Inferior parietal cortex (tissue), 1 donor: ENCODE measurements at regions not wholly inside any gene's neighbourhood (a gene's known extent, or its start where the extent isn't known, plus 50 kb on each side); places are given as distances from the start of the nearest gene placed in this dataset.

Experiments
- DNase-seq: peaks from one replicate; pipeline ENCODE4 v3.0.0-alpha.2; 2016; ENCODE audit errors: extremely low spot score

DNA sequence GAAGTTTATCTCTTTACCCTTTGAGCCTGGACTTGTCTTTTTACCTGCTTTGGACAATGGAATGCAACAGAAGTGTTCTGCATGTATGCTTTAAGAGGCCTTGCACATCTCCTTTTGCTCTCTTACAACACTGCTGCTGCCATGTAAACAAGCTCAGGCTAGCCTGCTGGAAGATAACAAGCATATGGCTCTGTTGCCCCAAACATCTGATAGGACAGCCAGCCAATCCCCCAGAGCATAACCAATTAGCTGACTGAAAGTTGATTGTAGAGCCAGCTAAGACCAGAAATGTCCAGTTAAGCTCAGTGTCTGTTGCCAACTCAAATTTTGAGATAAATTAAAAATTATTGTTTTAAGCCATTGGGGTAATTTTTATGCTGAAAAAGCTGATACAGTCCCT lies 510.6 kb upstream of the CNKSR2 start:
- DNase-seq, result no peak

DNA sequence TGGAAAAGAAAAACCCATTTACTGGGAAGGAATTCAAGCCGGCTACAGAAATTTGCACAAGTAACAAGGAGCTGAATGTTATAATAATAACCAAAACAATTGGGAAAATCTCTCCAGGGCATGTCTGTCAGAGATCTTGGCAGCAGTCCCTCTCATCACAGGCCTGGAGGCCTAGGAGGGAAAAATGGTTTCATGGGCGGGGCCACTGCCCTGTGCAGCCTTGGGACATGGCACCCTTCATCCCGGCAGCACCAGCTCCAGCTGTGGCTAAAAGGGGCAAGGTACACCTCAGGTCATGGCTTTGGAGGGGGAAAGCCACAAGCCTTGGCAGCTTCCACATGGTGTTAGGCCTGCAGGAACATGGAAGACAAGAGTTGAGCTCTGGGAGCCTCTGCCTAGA lies 513.1 kb upstream of the CNKSR2 start:
- no peak for DNase-seq

GRCh38 chrX:20857746-20858145 lies 516.5 kb upstream of the CNKSR2 start:
- DNase-seq, result peak; percentile 17

DNA sequence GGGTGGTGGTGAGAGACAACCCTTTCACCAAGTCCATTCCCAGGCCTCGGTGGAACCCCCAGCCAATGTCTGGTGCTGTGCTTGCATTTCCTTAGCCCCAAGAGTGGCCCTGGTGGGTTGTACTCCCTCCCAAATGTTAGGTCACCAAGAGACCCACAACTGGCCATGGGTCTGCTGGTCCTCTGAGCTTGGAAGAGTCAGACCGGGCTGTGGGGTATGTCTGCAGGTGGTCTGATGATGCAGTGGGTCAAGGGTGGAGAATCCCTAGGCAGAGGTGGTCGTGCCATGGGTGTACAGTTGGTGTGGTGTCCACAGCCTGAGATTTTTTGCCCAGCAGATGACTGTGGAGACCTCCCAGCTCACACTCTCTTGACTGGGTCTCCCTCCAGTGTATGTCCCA lies 535.7 kb upstream of the CNKSR2 start:
- no peak for DNase-seq

GRCh38 chrX:20829665-20830491 lies 544.3 kb upstream of the CNKSR2 start:
- no peak for DNase-seq

DNA sequence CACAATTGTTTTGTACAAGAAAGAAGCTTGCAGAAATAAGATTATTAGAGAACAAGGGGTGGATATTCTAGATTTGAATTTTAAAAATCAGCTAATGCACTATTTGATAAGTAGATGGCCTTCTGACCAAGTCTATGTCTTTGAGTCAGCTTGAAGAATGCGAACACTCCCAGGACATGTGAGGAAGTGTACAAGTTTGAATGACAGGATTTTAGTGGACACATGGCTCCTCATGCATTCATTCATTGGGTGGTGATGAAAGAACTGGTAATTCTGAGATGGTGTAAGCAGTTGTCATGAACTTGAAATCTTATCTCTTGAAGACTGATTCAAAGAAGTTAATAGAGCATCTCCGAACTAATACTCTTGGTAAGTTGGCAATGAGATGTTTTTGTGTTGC lies 548.2 kb upstream of the CNKSR2 start:
- no peak for DNase-seq

DNA sequence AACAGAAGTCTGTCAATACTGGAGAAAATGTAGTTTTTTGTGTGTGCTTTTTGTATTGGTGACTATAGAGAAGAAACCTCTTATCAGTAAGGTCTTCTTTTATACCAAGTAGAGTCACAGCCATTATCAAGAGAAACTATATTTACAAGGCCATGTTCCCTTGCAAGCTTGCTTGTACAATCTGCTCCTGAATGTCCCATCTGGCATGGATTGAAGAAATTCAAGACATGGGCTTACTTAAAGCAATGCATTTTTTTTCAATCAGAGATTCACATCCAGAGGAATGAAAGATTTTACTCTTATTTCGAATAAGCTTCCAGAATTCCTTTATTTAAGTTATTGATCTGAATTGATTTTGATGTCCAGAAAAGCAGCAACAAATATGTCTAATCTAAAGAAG lies 537.3 kb upstream of the RPS6KA3 start:
- no peak for DNase-seq

DNA sequence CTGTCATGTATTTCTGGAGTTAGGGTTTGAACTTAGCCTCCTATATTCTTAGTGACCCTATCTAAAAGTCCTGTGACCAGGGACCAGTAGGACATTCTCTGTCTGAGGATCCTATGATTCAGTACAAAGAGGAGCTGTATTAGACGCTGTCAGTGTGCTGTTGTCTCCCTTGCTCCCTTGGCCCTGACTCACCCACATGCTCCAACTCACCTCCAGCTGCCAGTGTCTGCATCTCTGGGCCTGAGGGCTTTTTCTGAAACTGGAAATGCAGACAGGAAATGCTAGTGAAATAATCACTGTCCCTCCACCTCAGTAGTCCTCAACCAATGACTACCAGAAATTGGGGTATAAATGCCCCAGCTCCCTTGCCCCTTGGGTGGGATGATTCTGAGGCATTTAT lies 535.3 kb upstream of the RPS6KA3 start:
- DNase-seq, result no peak

DNA sequence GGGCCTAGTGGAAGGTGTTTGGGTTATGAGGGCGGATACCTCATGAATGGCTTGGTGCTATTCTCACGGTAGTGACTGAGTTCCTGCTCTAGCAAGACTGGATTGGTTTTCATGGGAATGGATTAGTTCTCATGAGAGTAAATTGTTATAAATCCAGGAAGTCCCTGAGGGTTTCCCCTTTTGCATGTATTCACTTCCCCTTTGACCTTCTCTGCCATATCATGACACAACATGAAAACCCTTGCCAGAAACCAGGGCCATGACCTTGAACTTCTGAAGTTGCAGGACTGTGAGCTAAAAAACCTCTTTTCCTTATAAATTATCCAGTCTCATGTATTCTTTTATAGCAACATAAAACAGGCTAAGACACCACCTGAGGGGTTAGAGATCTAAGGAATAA lies 529.7 kb upstream of the RPS6KA3 start:
- DNase-seq, result no peak

DNA sequence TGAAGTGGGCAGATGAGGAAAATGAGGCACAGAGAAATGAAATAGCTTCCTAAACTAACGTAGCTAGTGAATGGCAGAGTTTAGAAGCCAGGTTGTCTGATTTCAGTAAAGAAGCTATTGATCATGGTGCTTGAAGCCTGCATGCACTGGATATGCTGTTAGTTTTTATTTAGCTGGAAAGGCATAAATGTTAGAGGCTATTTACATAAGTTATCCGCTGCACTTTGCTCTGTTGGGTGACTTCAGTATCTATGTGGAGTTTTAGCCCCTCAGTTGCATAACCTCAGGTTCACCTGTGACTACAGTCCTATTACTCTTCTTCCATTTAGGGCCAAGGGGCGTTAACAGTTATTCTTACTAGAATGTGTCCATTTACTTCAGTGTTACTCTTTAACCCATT lies 522.4 kb upstream of the RPS6KA3 start:
- no peak for DNase-seq

GRCh38 chrX:20767346-20767745 lies 500.6 kb upstream of the RPS6KA3 start:
- no peak for DNase-seq

DNA sequence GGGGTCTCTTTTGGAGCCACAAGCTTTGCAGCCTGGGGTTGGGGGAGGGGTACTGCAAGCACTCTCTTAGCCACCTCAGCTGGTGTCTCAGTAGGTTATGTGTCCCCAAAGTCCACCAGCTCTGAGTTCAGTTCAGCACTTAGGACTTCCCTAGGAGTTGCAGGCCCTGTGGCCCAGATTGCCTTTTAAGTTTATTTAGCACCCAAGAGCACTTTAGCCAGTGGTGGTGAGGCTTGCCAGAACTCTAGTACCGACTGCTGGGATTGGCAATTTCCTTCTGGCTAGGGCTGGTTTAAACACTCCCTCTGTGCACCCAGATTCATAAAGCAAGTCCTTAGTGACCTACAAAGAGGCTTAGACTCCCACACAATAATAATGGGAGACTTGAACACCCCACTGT lies 489.9 kb upstream of the RPS6KA3 start:
- no peak for DNase-seq

DNA sequence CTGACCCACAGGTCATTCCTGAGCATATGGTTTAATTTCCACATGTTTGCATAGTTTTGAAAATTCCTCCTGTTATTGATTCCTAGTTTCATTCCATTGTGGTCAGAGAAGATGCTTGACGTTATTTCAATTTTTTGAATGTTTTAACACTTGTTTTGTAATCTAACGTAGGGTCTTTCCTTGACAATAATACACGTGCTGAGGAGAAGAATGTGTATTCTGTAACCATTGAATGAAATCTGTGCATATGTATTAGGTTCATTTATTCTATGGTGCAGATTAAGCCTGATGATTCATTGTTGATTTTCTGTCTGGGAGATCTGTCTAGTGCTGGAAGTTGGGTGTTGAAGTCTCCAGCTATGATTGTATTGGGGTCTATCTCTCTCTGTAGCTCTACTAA lies 486.4 kb upstream of the RPS6KA3 start:
- no peak for DNase-seq

DNA sequence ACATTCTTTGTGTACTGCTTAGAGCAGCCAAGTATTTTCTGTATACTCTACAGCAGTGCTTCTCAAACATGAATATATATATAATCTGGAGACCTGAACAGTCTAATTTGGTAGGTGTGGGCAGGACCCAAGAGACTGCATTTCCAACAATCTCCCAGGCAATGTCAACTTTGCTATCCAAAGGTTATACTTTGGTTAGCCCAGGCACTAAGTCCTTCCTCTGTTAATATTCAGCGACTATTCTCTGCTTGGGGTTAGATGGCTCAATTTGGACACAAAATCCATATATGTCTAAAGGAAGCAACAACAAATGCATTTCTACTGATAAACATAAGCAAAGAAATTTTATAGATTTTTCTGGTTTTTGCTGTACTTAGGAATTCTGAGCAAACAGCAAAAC lies 480.0 kb upstream of the RPS6KA3 start:
- DNase-seq, result no peak

DNA sequence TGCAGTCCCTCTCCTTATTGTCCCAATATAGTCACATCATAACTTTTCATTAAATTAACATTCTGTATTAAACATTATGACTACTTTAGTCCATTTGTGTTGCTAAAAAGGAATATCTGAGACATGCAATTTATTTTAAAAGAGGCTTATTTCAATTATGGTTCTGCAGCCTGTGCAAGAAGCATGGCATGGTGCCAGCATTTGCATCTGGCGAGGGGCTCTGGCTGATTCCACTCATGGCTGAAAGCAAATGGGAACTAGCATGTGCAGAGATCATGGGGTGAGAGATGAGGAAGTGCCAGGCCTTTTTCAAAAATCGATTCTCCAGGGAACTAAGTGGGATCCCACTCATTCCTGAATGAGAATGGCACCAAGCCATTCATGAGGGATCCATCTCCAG lies 476.3 kb upstream of the RPS6KA3 start:
- no peak for DNase-seq

DNA sequence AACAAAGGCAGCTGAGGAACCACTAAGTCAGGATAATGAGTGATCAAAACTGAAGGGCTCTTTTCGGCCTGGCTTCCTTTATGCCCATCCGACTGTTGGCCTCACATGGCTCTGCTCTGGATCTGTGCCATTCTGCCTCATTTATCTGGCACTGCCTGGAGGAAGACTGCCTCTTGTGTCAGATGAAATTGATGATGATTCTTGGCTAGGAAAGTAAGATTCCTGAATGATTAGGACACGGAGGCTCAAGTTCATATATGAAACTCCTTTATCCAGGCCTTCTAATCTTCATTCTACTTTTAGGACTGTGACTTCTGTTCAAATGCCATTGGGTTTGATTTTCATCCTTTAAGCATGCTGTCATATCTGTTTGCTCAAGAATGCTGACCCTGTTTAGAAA lies 475.4 kb upstream of the RPS6KA3 start:
- no peak for DNase-seq

- DNase-seq, result no peak
Observed at GRCh38 chrX:20740443-20740842, 473.7 kb upstream of the RPS6KA3 start.

DNA sequence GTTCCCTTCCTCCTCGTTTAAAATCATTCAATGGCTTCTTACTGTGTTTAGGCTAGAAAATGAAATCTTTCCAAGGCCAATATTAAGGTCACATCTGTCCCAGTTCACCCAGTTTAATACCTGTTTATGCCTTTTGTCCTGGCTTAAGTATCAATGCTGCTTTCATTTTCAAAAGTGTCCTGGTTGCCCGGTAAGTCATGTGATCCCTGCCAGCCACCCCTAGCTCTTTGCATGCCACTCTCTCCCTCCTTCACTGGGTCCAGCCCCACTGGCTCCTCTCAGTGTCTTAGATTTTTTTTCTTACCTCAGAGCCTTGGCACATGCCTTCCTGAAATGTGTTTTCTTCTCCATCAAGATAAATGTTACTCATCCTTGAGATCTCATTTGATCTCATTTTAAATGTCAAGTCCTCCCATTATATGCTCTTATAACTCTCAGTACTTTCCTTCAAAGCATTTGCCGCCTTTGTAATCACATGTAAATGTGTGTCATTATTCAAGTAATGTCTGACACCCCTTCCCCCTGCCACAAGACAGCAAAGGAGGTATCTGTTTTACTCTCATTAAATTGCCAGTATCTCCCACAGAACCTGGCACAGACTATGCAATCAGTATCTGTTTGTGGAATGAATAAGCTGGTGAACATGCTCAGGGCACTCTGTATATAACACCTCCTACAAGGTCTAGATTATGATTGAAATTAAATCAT lies 472.5 kb upstream of the RPS6KA3 start:
- no peak for DNase-seq

DNA sequence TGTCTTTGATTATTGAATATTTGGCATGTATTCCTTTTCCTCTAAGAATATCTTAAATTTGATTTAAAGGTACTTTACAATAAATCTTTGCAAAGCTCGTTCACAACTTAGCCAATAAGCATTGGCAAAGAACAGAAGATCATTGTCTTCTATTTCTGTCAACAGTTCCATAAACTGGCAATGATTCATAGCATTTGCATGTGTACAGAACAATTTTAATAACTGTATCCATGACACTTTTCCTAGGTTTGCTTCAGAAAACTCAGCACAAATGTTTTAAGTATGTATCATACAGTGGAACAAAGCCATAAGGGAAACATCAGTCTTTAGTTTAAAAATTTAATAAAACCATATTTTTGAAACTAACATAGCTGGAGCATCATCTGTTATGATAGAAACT lies 462.7 kb upstream of the RPS6KA3 start:
- DNase-seq, result no peak

DNA sequence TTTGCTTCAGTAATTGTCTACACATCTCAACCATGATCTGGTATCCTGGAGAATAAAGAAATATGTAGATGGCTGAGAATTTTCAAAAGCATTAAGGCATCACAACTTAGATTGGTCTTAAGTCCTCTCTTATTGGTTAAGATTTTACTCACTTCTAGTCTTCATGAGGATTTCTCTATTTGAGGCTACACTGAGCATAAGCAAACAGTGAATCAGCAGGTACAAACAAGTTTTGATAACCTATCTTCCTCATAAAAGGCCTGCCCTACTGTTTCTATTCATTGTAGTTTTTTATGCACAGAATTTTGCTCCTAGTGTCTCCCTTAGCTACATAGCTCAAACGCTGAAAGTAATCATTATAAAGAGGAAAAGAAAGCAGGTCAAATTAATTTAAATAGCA lies 460.7 kb upstream of the RPS6KA3 start:
- no peak for DNase-seq

DNA sequence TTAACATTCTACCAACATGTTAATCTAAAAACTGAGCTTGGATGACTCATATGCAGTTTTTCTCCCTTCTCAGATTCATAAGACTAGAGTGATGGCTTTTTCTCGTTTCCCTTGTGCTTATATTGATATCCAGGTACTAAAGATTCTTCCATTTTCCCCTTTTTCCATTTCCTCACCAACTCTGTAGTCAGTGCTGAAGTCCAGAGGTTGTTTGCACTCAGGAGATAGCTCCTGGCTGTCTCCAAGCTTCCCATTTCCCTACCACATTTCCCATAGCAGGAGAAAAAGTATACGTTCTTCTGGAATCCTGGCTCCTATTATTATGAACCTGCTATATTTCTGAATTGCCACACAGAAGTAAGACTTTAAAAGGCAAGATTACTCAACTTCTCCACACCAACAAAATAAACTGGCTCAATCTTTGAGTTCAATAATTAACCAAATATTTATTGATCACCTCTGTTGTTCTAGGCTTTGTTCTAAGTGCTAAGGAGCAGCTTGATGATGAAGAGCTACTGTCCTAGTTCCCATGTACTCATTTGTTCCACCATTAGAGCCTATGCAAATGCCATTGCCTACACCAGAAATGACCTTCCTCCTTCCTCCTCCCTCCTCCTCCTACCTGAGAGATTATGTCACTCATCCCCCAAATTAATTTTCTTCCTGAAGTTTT lies 454.4 kb upstream of the RPS6KA3 start:
- DNase-seq, result no peak

DNA sequence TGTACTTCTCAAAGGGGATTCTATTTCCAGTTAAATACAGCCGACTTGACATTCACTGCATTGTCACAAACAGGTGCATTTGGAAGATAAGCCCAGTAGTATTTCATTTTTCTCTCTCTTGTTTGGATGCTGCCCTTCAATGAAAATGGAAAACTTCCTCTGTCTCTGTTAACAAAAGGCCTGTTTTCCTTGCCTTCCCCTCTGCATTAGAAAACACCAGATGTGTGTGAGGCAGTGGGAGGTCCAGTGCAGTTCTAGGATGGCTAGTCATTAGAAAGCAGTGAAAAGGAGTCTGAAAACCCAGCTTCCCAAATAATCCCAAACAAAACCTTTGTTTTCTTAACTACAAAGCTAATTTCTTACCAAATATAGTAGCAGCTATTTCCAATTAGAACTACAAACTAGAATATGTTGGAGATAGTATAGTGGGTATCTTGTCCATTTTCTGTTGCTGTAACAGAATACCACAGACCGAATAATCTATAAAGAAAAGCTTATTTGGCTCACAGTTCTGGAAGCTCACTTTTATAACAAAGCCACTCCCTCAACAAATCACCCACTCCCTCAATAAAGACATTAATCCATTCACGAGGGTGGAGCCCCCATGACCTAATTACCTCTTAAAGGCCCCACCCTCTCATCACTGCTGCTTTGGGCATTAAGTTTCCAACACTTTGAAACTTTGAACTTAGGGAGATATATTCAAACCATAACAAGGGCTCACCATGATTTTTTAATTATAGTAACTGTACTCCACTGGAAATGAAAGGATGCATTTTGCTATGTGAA lies 452.1 kb upstream of the RPS6KA3 start:
- peak; percentile 9 for DNase-seq
